ENCODE measurements at regions not wholly inside any gene's neighbourhood (a gene's known extent, or its start where the extent isn't known, plus 50 kb on each side); places are given as distances from the start of the nearest gene placed in this dataset.

GRCh38 chr1:199291022-199291740, 652.3 kb downstream of the PTPRC start:
- DNase-seq: no peak

GRCh38 chr1:199292896-199293295, 654.1 kb downstream of the PTPRC start:
- no peak for DNase-seq

- no peak for DNase-seq
Measured at GRCh38 chr1:199295107-199295506, 656.3 kb downstream of the PTPRC start.

- no peak for DNase-seq
Measured at GRCh38 chr1:199297174-199297573, 658.3 kb downstream of the PTPRC start.

GRCh38 chr1:199297887-199298286, 659.0 kb downstream of the PTPRC start:
- DNase-seq: no peak

GRCh38 chr1:199298825-199299224, 660.0 kb downstream of the PTPRC start:
- DNase-seq: no peak

GRCh38 chr1:199301472-199302217, 662.8 kb downstream of the PTPRC start:
- DNase-seq: no peak

GRCh38 chr1:199302554-199302953, 663.7 kb downstream of the PTPRC start:
- DNase-seq: no peak

- DNase-seq: no peak
Measured at GRCh38 chr1:199303035-199303434, 664.2 kb downstream of the PTPRC start.

- no peak for DNase-seq
Measured at GRCh38 chr1:199305053-199305452, 666.2 kb downstream of the PTPRC start.

- no peak for DNase-seq
Measured at GRCh38 chr1:199307496-199308264, 668.8 kb downstream of the PTPRC start.

- peak in 1 of 5 experiments; percentile 13 for DNase-seq
Measured at GRCh38 chr1:199308349-199308846, 669.6 kb downstream of the PTPRC start.

- no peak for DNase-seq
Measured at GRCh38 chr1:199310708-199311107, 671.9 kb downstream of the PTPRC start.

GRCh38 chr1:199311478-199312262, 672.8 kb downstream of the PTPRC start:
- no peak for DNase-seq

- no peak for DNase-seq
Measured at GRCh38 chr1:199312626-199313025, 673.8 kb downstream of the PTPRC start.

GRCh38 chr1:199313444-199313843, 674.6 kb downstream of the PTPRC start:
- no peak for DNase-seq

GRCh38 chr1:199319341-199319740, 680.5 kb downstream of the PTPRC start:
- no peak for DNase-seq

GRCh38 chr1:199322278-199322677, 683.4 kb downstream of the PTPRC start:
- DNase-seq: no peak

- DNase-seq: no peak
Measured at GRCh38 chr1:199333180-199333579, 694.3 kb upstream of the NR5A2 start.

- no peak for DNase-seq
Measured at GRCh38 chr1:199335496-199335895, 692.0 kb upstream of the NR5A2 start.

GRCh38 chr1:199336745-199337640, 690.5 kb upstream of the NR5A2 start:
- no peak for DNase-seq

All from T-helper 2 cell (primary cell).